Neural crest cell (in vitro differentiated cells): ENCODE measurements at regions not wholly inside any gene's neighbourhood (a gene's known extent, or its start where the extent isn't known, plus 50 kb on each side); places are given as distances from the start of the nearest gene placed in this dataset.

Experiments used
- DNase-seq: peaks from one replicate; pipeline ENCODE4 v3.0.0; 2021; ENCODE audit warnings: low read depth, mixed read lengths, low spot score
- H3K27ac Mint-ChIP-seq: one replicate; pipeline ENCODE4 v1.8.0; 2021; ENCODE audit warnings: mild to moderate bottlenecking, mixed read lengths; ENCODE audit not compliant: unreplicated experiment
- H3K27me3 Mint-ChIP-seq: 2 replicates; pipeline ENCODE4 v1.8.0; 2021; ENCODE audit warnings: low read depth, mild to moderate bottlenecking, mixed read lengths
- H3K36me3 Mint-ChIP-seq: 2 replicates; pipeline ENCODE4 v1.8.0; 2021; ENCODE audit warnings: low read depth, mild to moderate bottlenecking, mixed read lengths
- H3K4me1 Mint-ChIP-seq: 2 replicates; pipeline ENCODE4 v1.8.0; 2021; ENCODE audit warnings: mixed read lengths
- H3K4me3 Mint-ChIP-seq: one replicate; pipeline ENCODE4 v1.8.0; 2021; ENCODE audit warnings: mild to moderate bottlenecking, mixed read lengths
- H3K9me3 Mint-ChIP-seq: 2 replicates; pipeline ENCODE4 v1.8.0; 2021; ENCODE audit warnings: mixed read lengths
- CTCF ChIP-seq: fragments of 200-600 bp; sonication (generic); conservative IDR thresholded peaks from 2 replicates; pipeline ENCODE4 v1.5.0; 2021; ENCODE audit warnings: antibody characterized with exemption, mild to moderate bottlenecking

- Mint-ChIP-seq H3K4me3 (no peak overlapping the region), H3K9me3 (peaks cover 3% of the 10 kb centered on the region), H3K36me3 (no peaks in the 10 kb centered on the region), H3K4me1 (no peaks in the 10 kb centered on the region), H3K27ac (no peak overlapping the region), H3K27me3 (no peaks in the 10 kb centered on the region)
- no peak for DNase-seq
- no peak for TF ChIP-seq CTCF
Measured at GRCh38 chr9:109948453-109948852, 168.5 kb downstream of the PALM2AKAP2 start.

- no peaks in the 10 kb centered on the region for H3K36me3 Mint-ChIP-seq
- no peaks in the 10 kb centered on the region for H3K27me3 Mint-ChIP-seq
- no peak overlapping the region for H3K27ac Mint-ChIP-seq
- no peak overlapping the region for H3K4me3 Mint-ChIP-seq
- H3K9me3 Mint-ChIP-seq, result peaks cover 3% of the 10 kb centered on the region
- TF ChIP-seq CTCF, result no peak
- peaks cover 4% of the 10 kb centered on the region for H3K4me1 Mint-ChIP-seq
- DNase-seq, result no peak
Measured at GRCh38 chr9:109950710-109951443, 170.9 kb downstream of the PALM2AKAP2 start.

- H3K9me3 Mint-ChIP-seq, result peaks cover 3% of the 10 kb centered on the region
- DNase-seq, result no peak
- no peak overlapping the region for H3K27ac Mint-ChIP-seq
- TF ChIP-seq CTCF, result no peak
- H3K4me1 Mint-ChIP-seq, result peaks cover 19% of the 10 kb centered on the region
- H3K27me3 Mint-ChIP-seq, result no peaks in the 10 kb centered on the region
- H3K4me3 Mint-ChIP-seq, result no peak overlapping the region
- H3K36me3 Mint-ChIP-seq, result no peaks in the 10 kb centered on the region
Measured at GRCh38 chr9:109953300-109953699, 173.3 kb downstream of the PALM2AKAP2 start.

- no peak for DNase-seq
- Mint-ChIP-seq H3K27me3 (no peaks in the 10 kb centered on the region), H3K4me3 (no peak overlapping the region), H3K27ac (no peak overlapping the region), H3K4me1 (peaks cover 19% of the 10 kb centered on the region), H3K36me3 (no peaks in the 10 kb centered on the region), H3K9me3 (peaks cover 3% of the 10 kb centered on the region)
- peak; percentile 27 for TF ChIP-seq CTCF
Measured at GRCh38 chr9:109953813-109954497, 174.0 kb downstream of the PALM2AKAP2 start.

- no peak for DNase-seq
- peak overlapping the region; percentile 14 for H3K27ac Mint-ChIP-seq
Measured at GRCh38 chr9:109956717-109957440, 176.9 kb downstream of the PALM2AKAP2 start.

More at GRCh38 chr9:109956717-109957440, 176.9 kb downstream of the PALM2AKAP2 start:
- no peaks in the 10 kb centered on the region for H3K36me3 Mint-ChIP-seq
- H3K27me3 Mint-ChIP-seq, result no peaks in the 10 kb centered on the region
- no peak for TF ChIP-seq CTCF
- H3K9me3 Mint-ChIP-seq, result peaks cover 3% of the 10 kb centered on the region
- peaks cover 28% of the 10 kb centered on the region for H3K4me1 Mint-ChIP-seq
- H3K4me3 Mint-ChIP-seq, result no peak overlapping the region
